ENCODE measurements at regions not wholly inside any gene's neighbourhood (a gene's known extent, or its start where the extent isn't known, plus 50 kb on each side); places are given as distances from the start of the nearest gene placed in this dataset.

GRCh38 chr1:83706354-83706938, 292.5 kb downstream of the TTLL7 start:
- H3K36me3 ChIP-seq (replicated peaks in 1 of 2) = no peaks in the 10 kb centered on the region
- no peaks in the 10 kb centered on the region for H3K27me3 ChIP-seq
- no peak overlapping the region for H3K4me3 ChIP-seq
- intact Hi-C loops (cut with DNase I) = no loop called here
- no peaks in the 10 kb centered on the region for H3K9me3 ChIP-seq (replicated peaks in 1 of 3)
- no peak for DNase-seq
- 68 to 82% (median 77%) methylated on average over 3 of the region's 3 CpGs for WGBS, 4 donors
- H3K27ac ChIP-seq = no peak overlapping the region
- no peaks in the 10 kb centered on the region for H3K4me1 ChIP-seq (replicated peaks in 1 of 2)
- TF ChIP-seq POLR2A (IDR thresholded peaks at IDR 0.05) (no peak), CTCF (IDR thresholded peaks at IDR 0.05) (no peak)

GRCh38 chr1:83705091-83705490, 293.8 kb downstream of the TTLL7 start:
- intact Hi-C loops (cut with DNase I) = no loop called here

DNA sequence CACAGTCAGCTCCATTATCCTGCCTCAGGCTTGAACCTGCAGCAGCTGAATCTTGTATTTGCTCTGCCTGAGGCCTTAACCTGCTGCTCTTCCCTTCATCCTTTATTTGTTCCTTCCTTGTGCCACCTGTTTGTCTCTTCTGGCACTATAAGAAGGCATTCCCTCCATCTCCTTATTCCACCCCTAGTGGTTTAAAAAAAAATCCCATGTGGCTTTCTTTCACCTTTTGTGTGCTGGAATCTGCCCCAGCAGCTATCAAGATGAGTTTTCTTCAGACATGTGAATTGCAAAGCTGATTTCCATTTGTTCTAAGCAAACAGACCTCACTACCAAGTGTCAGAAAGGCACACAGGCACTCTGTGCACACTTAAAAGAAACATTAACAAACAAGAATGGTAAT, 294.6 kb downstream of the TTLL7 start:
- TF ChIP-seq POLR2A (IDR thresholded peaks at IDR 0.05) (no peak), CTCF (IDR thresholded peaks at IDR 0.05) (no peak)
- H3K4me1 ChIP-seq (replicated peaks in 1 of 2) = no peaks in the 10 kb centered on the region
- no peak overlapping the region for H3K4me3 ChIP-seq
- H3K36me3 ChIP-seq (replicated peaks in 1 of 2) = no peaks in the 10 kb centered on the region
- H3K27ac ChIP-seq = no peak overlapping the region
- intact Hi-C loops (cut with DNase I) = no loop called here
- no peak for DNase-seq
- H3K27me3 ChIP-seq = no peaks in the 10 kb centered on the region
- H3K9me3 ChIP-seq (replicated peaks in 1 of 3) = no peaks in the 10 kb centered on the region

More at GRCh38 chr1:83705091-83705490, 293.8 kb downstream of the TTLL7 start:
- Histone ChIP-seq H3K4me1 (replicated peaks in 1 of 2) (no peaks in the 10 kb centered on the region), H3K4me3 (no peak overlapping the region), H3K27ac (no peak overlapping the region), H3K36me3 (replicated peaks in 1 of 2) (no peaks in the 10 kb centered on the region), H3K27me3 (no peaks in the 10 kb centered on the region), H3K9me3 (replicated peaks in 1 of 3) (no peaks in the 10 kb centered on the region)
- no peak for DNase-seq
- TF ChIP-seq POLR2A (IDR thresholded peaks at IDR 0.05) = no peak
- no peak for TF ChIP-seq CTCF (IDR thresholded peaks at IDR 0.05)
- 62 to 93% (median 80%) methylated on average over 1 of the region's 1 CpG for WGBS, 4 donors

DNA sequence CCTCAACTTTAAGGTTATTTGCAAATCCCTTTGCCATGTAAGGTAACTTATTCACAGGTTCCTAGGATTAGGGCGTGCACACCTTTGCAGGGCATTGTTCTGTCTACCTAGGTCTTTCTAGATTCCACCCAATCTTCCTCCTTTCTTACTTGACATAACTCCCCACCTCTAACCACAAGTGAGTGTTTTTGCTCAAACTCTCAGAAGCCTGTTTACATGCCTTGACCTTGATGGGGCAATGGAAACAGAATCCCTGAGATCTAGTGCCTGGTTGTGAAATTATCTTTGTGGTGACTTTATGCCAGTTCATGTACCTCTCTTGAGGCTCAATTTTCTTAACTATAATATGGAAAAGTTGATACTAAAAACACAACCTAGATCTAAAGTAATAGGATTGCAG, 296.6 kb downstream of the TTLL7 start:
- Histone ChIP-seq H3K4me3 (no peak overlapping the region), H3K4me1 (replicated peaks in 1 of 2) (no peaks in the 10 kb centered on the region), H3K27me3 (no peaks in the 10 kb centered on the region), H3K36me3 (replicated peaks in 1 of 2) (no peaks in the 10 kb centered on the region), H3K27ac (no peak overlapping the region), H3K9me3 (replicated peaks in 1 of 3) (no peaks in the 10 kb centered on the region)
- intact Hi-C loops (cut with DNase I) = no loop called here
- TF ChIP-seq CTCF (IDR thresholded peaks at IDR 0.05) = no peak
- TF ChIP-seq POLR2A (IDR thresholded peaks at IDR 0.05) = no peak
- no peak for DNase-seq
- 90 to 100% (median 98%) methylated on average over 1 of the region's 1 CpG for WGBS, 4 donors

All from adrenal gland (tissue), 9 donors.